Stimulated activated memory B cell treated with anti-CD40 and anti-IgM and Interleukin-4, amounts not matched to agents 10 μg/mL and 1 μg/mL and 100 μg/mL, for 72 hours (primary cell): ENCODE measurements at regions not wholly inside any gene's neighbourhood (a gene's known extent, or its start where the extent isn't known, plus 50 kb on each side); places are given as distances from the start of the nearest gene placed in this dataset.
A peak's percentile ranks its signal among the peaks of the same experiment; 100 is the strongest.
"Not testable (repeated sequence)": the region's sequence is repeated elsewhere in the genome, so short reads cannot be mapped to it uniquely, and the experiment has no call there.

Experiments used
- ATAC-seq: fragments of 150-1000 bp; cut with Tn5 transposase; 2 replicates; pipeline ENCODE4 v1.10.0; 2021
- H3K27ac Mint-ChIP-seq: one replicate; pipeline ENCODE4 v1.8.0; 2022; ENCODE audit warnings: mild to moderate bottlenecking, mixed read lengths
- H3K27me3 Mint-ChIP-seq: one replicate; pipeline ENCODE4 v1.8.0; 2022; ENCODE audit warnings: mixed read lengths
- H3K36me3 Mint-ChIP-seq: one replicate; pipeline ENCODE4 v1.8.0; 2022; ENCODE audit warnings: mixed read lengths
- H3K4me1 Mint-ChIP-seq: one replicate; pipeline ENCODE4 v1.8.0; 2022; ENCODE audit warnings: mixed read lengths
- H3K4me3 Mint-ChIP-seq: one replicate; pipeline ENCODE4 v1.8.0; 2022; ENCODE audit warnings: mild to moderate bottlenecking, moderate library complexity, mixed read lengths
- H3K9me3 Mint-ChIP-seq: one replicate; pipeline ENCODE4 v1.8.0; 2022; ENCODE audit warnings: mixed read lengths

DNA sequence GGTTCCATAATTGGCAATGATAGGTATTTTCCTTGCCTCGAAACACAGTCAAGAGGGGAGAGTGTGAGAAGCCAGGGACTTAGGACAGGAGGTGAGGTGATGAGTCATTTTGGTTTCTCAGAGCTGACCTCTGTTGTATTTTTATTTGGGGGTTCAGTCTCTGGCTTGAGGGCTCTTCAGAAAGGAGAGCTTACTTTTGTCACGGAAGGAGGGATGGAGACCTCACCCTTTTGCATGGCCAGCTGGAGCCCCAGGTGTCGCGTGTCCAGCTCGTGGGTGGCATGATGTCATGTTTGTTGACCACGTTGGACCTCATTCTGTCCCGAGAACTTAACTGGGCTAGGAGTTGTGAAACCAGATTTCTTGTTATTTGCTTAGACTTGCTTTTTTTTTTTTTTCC lies 293.9 kb downstream of the QKI start:
- H3K9me3 Mint-ChIP-seq = no peaks in the 10 kb centered on the region
- H3K27ac Mint-ChIP-seq = peak overlapping the region; percentile 59
- H3K36me3 Mint-ChIP-seq = no peaks in the 10 kb centered on the region
- no peaks in the 10 kb centered on the region for H3K27me3 Mint-ChIP-seq
- peaks cover 96% of the 10 kb centered on the region for H3K4me1 Mint-ChIP-seq
- ATAC-seq = no peak
- H3K4me3 Mint-ChIP-seq = no peak overlapping the region

- Mint-ChIP-seq H3K4me3 (no peak overlapping the region), H3K27me3 (no peaks in the 10 kb centered on the region), H3K4me1 (peaks cover 97% of the 10 kb centered on the region), H3K36me3 (no peaks in the 10 kb centered on the region), H3K27ac (peak overlapping the region; percentile 59), H3K9me3 (no peaks in the 10 kb centered on the region)
- peak; percentile 78 for ATAC-seq
Observed at GRCh38 chr6:163707387-163708355, 293.2 kb downstream of the QKI start.

DNA sequence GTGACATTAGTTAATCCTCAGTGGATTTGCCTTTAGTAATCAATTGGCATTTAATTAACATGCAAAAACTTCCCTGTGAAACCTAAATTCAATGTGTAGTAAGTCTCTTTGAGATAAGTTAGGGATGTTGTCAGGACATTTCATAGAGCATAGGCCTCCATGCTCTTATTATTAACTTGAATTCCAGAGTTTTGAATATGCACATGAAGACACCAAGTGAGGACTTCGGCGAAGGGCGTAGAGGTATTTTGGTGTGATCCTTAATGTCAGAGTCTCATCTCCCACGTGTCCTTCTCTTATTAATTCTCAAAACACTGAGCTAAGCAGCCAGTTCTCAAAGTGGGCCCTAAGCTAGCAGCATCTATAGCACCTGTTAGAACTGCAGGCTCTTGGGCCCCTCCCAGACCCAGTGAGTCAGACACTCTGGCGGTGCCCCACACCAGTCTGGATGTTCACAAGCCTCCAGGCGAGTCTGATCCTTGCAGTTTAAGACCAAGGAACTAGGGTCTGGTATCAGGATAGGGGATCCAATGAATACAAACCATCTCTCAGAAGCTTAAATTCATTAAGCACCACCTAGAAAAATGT lies 292.1 kb downstream of the QKI start:
- peak overlapping the region; percentile 59 for H3K27ac Mint-ChIP-seq
- H3K4me1 Mint-ChIP-seq = peaks cover 97% of the 10 kb centered on the region
- no peaks in the 10 kb centered on the region for H3K36me3 Mint-ChIP-seq
- H3K9me3 Mint-ChIP-seq = no peaks in the 10 kb centered on the region
- H3K4me3 Mint-ChIP-seq = no peak overlapping the region
- ATAC-seq = no peak
- no peaks in the 10 kb centered on the region for H3K27me3 Mint-ChIP-seq

DNA sequence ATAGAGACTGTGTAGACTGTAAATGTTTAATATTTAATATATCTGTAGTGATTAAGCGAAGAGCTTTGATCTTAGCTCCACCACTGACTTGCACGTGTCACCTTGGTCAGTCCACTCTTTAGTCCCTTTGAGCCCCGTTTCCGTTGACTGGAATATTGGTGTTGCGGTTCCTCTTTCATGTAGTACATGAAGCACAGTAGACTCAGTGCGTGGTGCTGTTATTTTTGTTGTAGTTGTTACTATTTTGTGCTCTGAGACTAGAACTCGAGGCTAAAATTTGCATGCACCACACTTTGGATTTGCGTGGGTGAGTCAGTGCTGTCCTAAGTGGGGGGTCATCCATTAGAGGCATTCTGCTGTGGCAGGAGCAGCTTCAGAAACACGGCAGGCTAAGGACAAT lies 291.4 kb downstream of the QKI start:
- no peak overlapping the region for H3K4me3 Mint-ChIP-seq
- peaks cover 91% of the 10 kb centered on the region for H3K4me1 Mint-ChIP-seq
- no peaks in the 10 kb centered on the region for H3K36me3 Mint-ChIP-seq
- peak; percentile 55 for ATAC-seq
- no peaks in the 10 kb centered on the region for H3K9me3 Mint-ChIP-seq
- no peaks in the 10 kb centered on the region for H3K27me3 Mint-ChIP-seq
- no peak overlapping the region for H3K27ac Mint-ChIP-seq

DNA sequence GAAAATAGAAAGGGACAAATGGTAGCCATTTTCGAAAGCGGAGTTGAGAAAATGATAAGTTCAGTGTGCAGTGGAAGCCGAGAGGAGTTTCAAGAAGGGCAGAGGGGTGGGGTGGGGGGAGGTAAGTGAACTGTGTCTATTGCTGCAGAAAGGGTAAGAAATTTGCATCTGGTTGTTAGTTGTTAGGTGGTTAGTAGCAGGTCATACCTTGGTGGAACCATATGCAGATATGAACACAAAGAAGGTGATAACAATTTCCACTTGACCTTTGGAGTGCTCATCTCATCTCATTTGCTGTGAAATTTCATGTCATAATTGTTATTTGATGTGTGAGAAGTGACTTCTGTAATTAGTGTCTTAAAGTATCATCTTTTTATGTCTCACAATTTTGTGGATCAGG lies 288.2 kb downstream of the QKI start:
- ATAC-seq = peak; percentile 80
- H3K4me1 Mint-ChIP-seq = peaks cover 62% of the 10 kb centered on the region
- H3K27ac Mint-ChIP-seq = peak overlapping the region; percentile 8
- H3K4me3 Mint-ChIP-seq = no peak overlapping the region
- H3K27me3 Mint-ChIP-seq = no peaks in the 10 kb centered on the region
- H3K36me3 Mint-ChIP-seq = no peaks in the 10 kb centered on the region
- H3K9me3 Mint-ChIP-seq = no peaks in the 10 kb centered on the region

- Mint-ChIP-seq H3K4me3 (no peak overlapping the region), H3K27me3 (peaks cover 9% of the 10 kb centered on the region), H3K9me3 (no peaks in the 10 kb centered on the region), H3K36me3 (no peaks in the 10 kb centered on the region), H3K27ac (peak overlapping the region; percentile 8), H3K4me1 (peaks cover 52% of the 10 kb centered on the region)
- no peak for ATAC-seq
Observed at GRCh38 chr6:163701762-163702161, 287.2 kb downstream of the QKI start.

DNA sequence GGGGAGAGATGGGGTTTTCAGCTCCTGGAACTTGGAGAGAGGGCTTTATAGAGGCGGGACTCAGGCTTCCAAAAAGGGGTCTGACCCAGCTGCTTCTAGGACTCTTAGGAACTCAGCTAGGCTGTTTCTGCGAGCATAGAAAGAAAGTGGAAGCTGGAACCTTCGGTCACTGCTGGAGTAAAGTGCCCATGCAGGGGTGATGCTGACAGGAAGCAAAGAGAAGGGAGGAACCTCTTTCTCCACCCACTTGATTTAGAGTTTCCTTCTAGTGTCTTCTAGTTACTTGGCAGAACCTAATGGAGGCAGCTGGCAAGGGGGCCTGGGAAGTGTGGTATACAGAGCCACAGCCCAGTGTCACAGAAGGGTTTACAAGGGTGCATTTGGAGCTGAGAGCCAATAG lies 283.6 kb downstream of the QKI start:
- ATAC-seq = no peak
- Mint-ChIP-seq H3K4me1 (peaks cover 16% of the 10 kb centered on the region), H3K36me3 (no peaks in the 10 kb centered on the region), H3K9me3 (no peaks in the 10 kb centered on the region), H3K4me3 (no peak overlapping the region), H3K27ac (no peak overlapping the region), H3K27me3 (peaks cover 25% of the 10 kb centered on the region)

- H3K4me3 Mint-ChIP-seq, H3K9me3 Mint-ChIP-seq, H3K27ac Mint-ChIP-seq: not testable (repeated sequence)
Observed at GRCh38 chr6:163696311-163696710, 281.8 kb downstream of the QKI start.

GRCh38 chr6:163695414-163695864 lies 280.9 kb downstream of the QKI start:
- ATAC-seq = no peak
- Mint-ChIP-seq H3K27me3 (peaks cover 25% of the 10 kb centered on the region), H3K9me3 (no peaks in the 10 kb centered on the region), H3K36me3 (no peaks in the 10 kb centered on the region), H3K27ac (no peak overlapping the region), H3K4me3 (no peak overlapping the region), H3K4me1 (peaks cover 2% of the 10 kb centered on the region)

More at GRCh38 chr6:163696311-163696710, 281.8 kb downstream of the QKI start:
- H3K4me1 Mint-ChIP-seq, ATAC-seq, H3K36me3 Mint-ChIP-seq: not testable (repeated sequence)
- peaks cover 25% of the 10 kb centered on the region for H3K27me3 Mint-ChIP-seq

- H3K36me3 Mint-ChIP-seq = no peaks in the 10 kb centered on the region
- peaks cover 25% of the 10 kb centered on the region for H3K27me3 Mint-ChIP-seq
- H3K4me1 Mint-ChIP-seq = peaks cover 4% of the 10 kb centered on the region
- no peaks in the 10 kb centered on the region for H3K9me3 Mint-ChIP-seq
- H3K27ac Mint-ChIP-seq = no peak overlapping the region
- no peak overlapping the region for H3K4me3 Mint-ChIP-seq
- no peak for ATAC-seq
Observed at GRCh38 chr6:163694988-163695398, 280.5 kb downstream of the QKI start.

DNA sequence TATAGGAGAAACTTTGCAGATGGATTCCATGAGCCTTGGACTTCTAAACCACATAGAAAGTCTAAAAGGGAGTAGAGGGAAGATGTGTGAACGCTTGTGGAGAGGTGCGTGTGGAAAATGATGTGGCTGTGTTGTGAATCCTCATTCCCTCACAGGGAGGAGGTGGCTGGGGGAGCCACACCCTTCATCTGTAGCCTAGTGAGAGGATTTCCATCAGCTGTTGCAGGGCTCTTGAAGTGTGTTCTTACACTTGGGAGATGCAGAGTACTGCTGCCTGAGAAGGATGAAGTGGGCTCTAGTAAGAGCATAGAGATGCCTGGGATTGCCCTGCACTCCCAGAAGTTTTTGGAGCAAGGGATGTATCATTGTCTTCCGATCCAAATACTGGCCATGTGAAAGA lies 279.6 kb downstream of the QKI start:
- Mint-ChIP-seq H3K27ac (no peak overlapping the region), H3K9me3 (no peaks in the 10 kb centered on the region), H3K36me3 (no peaks in the 10 kb centered on the region), H3K27me3 (peaks cover 25% of the 10 kb centered on the region), H3K4me3 (no peak overlapping the region), H3K4me1 (peaks cover 4% of the 10 kb centered on the region)
- ATAC-seq = no peak

DNA sequence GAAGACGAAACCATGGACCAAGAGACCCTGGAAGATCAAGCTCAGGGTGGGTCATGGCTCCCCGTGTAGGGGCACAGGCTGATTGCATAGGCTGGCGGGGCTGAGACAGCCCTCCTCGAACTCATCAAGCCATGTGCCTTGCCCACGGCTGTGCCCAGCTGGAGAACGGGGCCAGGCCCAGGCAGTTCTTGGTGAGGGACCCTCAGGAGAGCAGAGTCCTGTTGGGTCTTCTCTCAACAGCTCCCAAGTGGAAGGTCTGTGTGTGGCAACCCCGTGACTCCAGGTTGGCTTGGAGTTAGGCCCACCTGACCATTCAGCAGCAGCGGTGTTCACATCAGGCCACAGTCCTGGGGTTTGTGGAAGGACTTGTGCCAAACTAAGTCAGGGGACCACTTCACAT lies 276.5 kb downstream of the QKI start:
- peak; percentile 31 for ATAC-seq
- peaks cover 4% of the 10 kb centered on the region for H3K4me1 Mint-ChIP-seq
- H3K9me3 Mint-ChIP-seq = no peaks in the 10 kb centered on the region
- peaks cover 15% of the 10 kb centered on the region for H3K27me3 Mint-ChIP-seq
- no peaks in the 10 kb centered on the region for H3K36me3 Mint-ChIP-seq
- no peak overlapping the region for H3K27ac Mint-ChIP-seq
- no peak overlapping the region for H3K4me3 Mint-ChIP-seq

GRCh38 chr6:163688739-163689362 lies 274.3 kb downstream of the QKI start:
- Mint-ChIP-seq H3K36me3 (no peaks in the 10 kb centered on the region), H3K4me1 (peaks cover 12% of the 10 kb centered on the region), H3K9me3 (peaks cover 2% of the 10 kb centered on the region), H3K27me3 (peaks cover 5% of the 10 kb centered on the region), H3K27ac (no peak overlapping the region), H3K4me3 (no peak overlapping the region)
- ATAC-seq = no peak

- H3K4me3 Mint-ChIP-seq = no peak overlapping the region
- no peak for ATAC-seq
- H3K27ac Mint-ChIP-seq = no peak overlapping the region
- H3K27me3 Mint-ChIP-seq = no peaks in the 10 kb centered on the region
- H3K4me1 Mint-ChIP-seq = peaks cover 12% of the 10 kb centered on the region
- H3K9me3 Mint-ChIP-seq = peaks cover 3% of the 10 kb centered on the region
- no peaks in the 10 kb centered on the region for H3K36me3 Mint-ChIP-seq
Observed at GRCh38 chr6:163687075-163687474, 272.6 kb downstream of the QKI start.

DNA sequence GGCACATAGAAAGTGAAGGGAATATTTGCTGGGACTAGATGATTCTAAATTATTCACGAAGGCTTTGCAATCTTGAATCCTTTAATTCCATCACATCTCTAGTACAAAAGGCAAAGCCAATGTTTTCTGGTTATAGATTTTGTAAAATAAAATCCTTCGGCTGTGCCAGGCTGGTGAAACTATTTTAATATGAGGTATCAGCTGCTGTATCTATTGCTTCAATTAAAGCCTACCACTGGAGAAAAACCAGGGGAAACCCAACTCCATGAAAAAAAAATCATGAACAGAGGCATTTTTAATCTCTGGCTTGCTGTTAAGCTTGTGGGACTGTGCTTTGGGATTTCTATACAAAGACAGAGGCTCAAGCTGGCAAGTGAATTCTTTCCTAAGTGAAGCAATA lies 271.8 kb downstream of the QKI start:
- no peak overlapping the region for H3K27ac Mint-ChIP-seq

More for the DNA sequence above, 271.8 kb downstream of the QKI start:
- no peak for ATAC-seq
- Mint-ChIP-seq H3K36me3 (no peaks in the 10 kb centered on the region), H3K9me3 (peaks cover 3% of the 10 kb centered on the region), H3K27me3 (no peaks in the 10 kb centered on the region), H3K4me1 (peaks cover 12% of the 10 kb centered on the region), H3K4me3 (no peak overlapping the region)
